HEK293 (cell line): ENCODE measurements at regions not wholly inside any gene's neighbourhood (a gene's known extent, or its start where the extent isn't known, plus 50 kb on each side); places are given as distances from the start of the nearest gene placed in this dataset.

Source experiments
- CTCF ChIA-PET: fragments of 350-600 bp; formaldehyde crosslinking; extraction: SDS; loops from one replicate; lab custom pipeline; 2021; ENCODE audit warnings: antibody characterized with exemption; lab: Yijun Ruan, JAX
- POLR2A ChIA-PET: fragments of 300-600 bp; formaldehyde crosslinking; extraction: SDS; loops from one replicate; lab custom pipeline; 2020; ENCODE audit warnings: antibody characterized with exemption, inconsistent platforms; lab: Yijun Ruan, JAX
- H3K27ac ChIP-seq: fragments of 200-500 bp; sonication (Bioruptor generic); 2 replicates; pipeline ENCODE4 v1.5.1; 2014; ENCODE audit warnings: low read depth, low read length, control low read depth, inconsistent platforms; ENCODE audit errors: extremely low read depth
- H3K36me3 ChIP-seq, 2 experiments: fragments of 200-500 bp in 1 of 2; sonication (Bioruptor generic) in 1 of 2; 1 replicate in 1 of 2; 2 replicates in 1 of 2; pipeline ENCODE4 v1.5.1; 2014 to 2017; ENCODE audit warnings: inconsistent platforms in 2 of 2, low read length in 2 of 2; ENCODE audit not compliant: control insufficient read depth in 2 of 2, insufficient read depth in 1 of 2
- H3K4me1 ChIP-seq: fragments of 200-500 bp; sonication (Bioruptor generic); 2 replicates; pipeline ENCODE4 v1.5.1; 2014; ENCODE audit warnings: mild to moderate bottlenecking, low read length, inconsistent platforms; ENCODE audit not compliant: control insufficient read depth, insufficient read depth
- H3K4me3 ChIP-seq: 2 replicates; pipeline ENCODE4 v1.5.1; 2011; ENCODE audit warnings: low read depth, mild to moderate bottlenecking, control low read depth, low read length, moderate library complexity
- H3K9me3 ChIP-seq: fragments of 200-500 bp; sonication (Bioruptor generic); 2 replicates; pipeline ENCODE4 v1.5.1; 2014; ENCODE audit warnings: low read depth, low read length, inconsistent platforms; ENCODE audit not compliant: control insufficient read depth, insufficient read depth
- CTCF ChIP-seq: fragments of 450-650 bp; formaldehyde crosslinking; IDR thresholded peaks from 2 replicates; pipeline ENCODE4 v1.5.1; 2016; ENCODE audit warnings: missing biosample characterization, missing genetic modification characterization
- MYNN ChIP-seq: fragments of 450-650 bp; formaldehyde crosslinking; IDR thresholded peaks from 2 replicates; pipeline ENCODE4 v1.5.1; 2016; ENCODE audit warnings: missing biosample characterization, missing genetic modification characterization, borderline replicate concordance
- ZBTB44 ChIP-seq: fragments of 450-650 bp; IDR thresholded peaks from 2 replicates; pipeline ENCODE4 v1.5.1; 2018; ENCODE audit warnings: missing biosample characterization, mild to moderate bottlenecking, missing genetic modification characterization
- ZNF280C ChIP-seq: fragments of 450-650 bp; formaldehyde crosslinking; IDR thresholded peaks from 2 replicates; pipeline ENCODE4 v1.5.1; 2016; ENCODE audit warnings: missing biosample characterization, missing genetic modification characterization
- ZNF292 ChIP-seq: fragments of 450-650 bp; formaldehyde crosslinking; IDR thresholded peaks from 2 replicates; pipeline ENCODE4 v1.5.1; 2016; ENCODE audit warnings: low read depth, missing biosample characterization, missing genetic modification characterization, borderline replicate concordance
- ZNF311 ChIP-seq: fragments of 450-650 bp; formaldehyde crosslinking; IDR thresholded peaks from 2 replicates; pipeline ENCODE4 v1.5.1; 2017; ENCODE audit warnings: missing biosample characterization, missing genetic modification characterization, borderline replicate concordance
- ZNF324 ChIP-seq: fragments of 450-650 bp; formaldehyde crosslinking; IDR thresholded peaks from 2 replicates; pipeline ENCODE4 v1.5.1; 2016; ENCODE audit warnings: missing biosample characterization, missing genetic modification characterization
- ZNF488 ChIP-seq: fragments of 450-650 bp; formaldehyde crosslinking; IDR thresholded peaks from 2 replicates; pipeline ENCODE4 v1.5.1; 2016; ENCODE audit warnings: missing biosample characterization, missing genetic modification characterization
- ZNF501 ChIP-seq: fragments of 450-650 bp; formaldehyde crosslinking; IDR thresholded peaks from 2 replicates; pipeline ENCODE4 v1.5.1; 2016; ENCODE audit warnings: missing biosample characterization, missing genetic modification characterization
- ZNF510 ChIP-seq: fragments of 450-650 bp; formaldehyde crosslinking; IDR thresholded peaks from 2 replicates; pipeline ENCODE4 v1.5.1; 2018; ENCODE audit warnings: mild to moderate bottlenecking, missing genetic modification characterization, missing biosample characterization; ENCODE audit not compliant: insufficient replicate concordance
- ZNF518A ChIP-seq: fragments of 450-650 bp; formaldehyde crosslinking; conservative IDR thresholded peaks from 2 replicates; pipeline ENCODE4 v1.5.1; 2016; ENCODE audit warnings: low read depth, missing biosample characterization, missing genetic modification characterization
- ZNF548 ChIP-seq: fragments of 450-650 bp; formaldehyde crosslinking; IDR thresholded peaks from 2 replicates; pipeline ENCODE4 v1.5.1; 2016; ENCODE audit warnings: missing biosample characterization, missing genetic modification characterization
- ZNF701 ChIP-seq: fragments of 450-650 bp; formaldehyde crosslinking; IDR thresholded peaks from 2 replicates; pipeline ENCODE4 v1.5.1; 2016; ENCODE audit warnings: missing biosample characterization, missing genetic modification characterization
- ZSCAN30 ChIP-seq: fragments of 450-650 bp; IDR thresholded peaks from 2 replicates; pipeline ENCODE4 v1.5.1; 2018; ENCODE audit warnings: missing biosample characterization, mild to moderate bottlenecking, missing genetic modification characterization, moderate library complexity

- TF ChIP-seq ZNF488 (tag by site-specific recombination) (no peak), ZNF324 (tag by site-specific recombination) (no peak), ZNF280C (no peak), ZSCAN30 (tag by site-specific recombination) (no peak)
These were observed 132.8 kb upstream of the S100G start (continued) for GRCh38 chrX:16517039-16517605.

GRCh38 chrX:16518131-16518530, 131.8 kb upstream of the S100G start:
- TF ChIP-seq ZBTB44 (tag by site-specific recombination), result no peak
- no peak for TF ChIP-seq CTCF (tag by site-specific recombination)
- TF ChIP-seq ZNF501 (tag by site-specific recombination), result no peak
- TF ChIP-seq ZNF311 (tag by site-specific recombination), result no peak
- no peak for TF ChIP-seq ZNF548 (tag by site-specific recombination)
- no peak for TF ChIP-seq ZNF292 (tag by site-specific recombination)
- TF ChIP-seq ZNF701, result no peak
- no peak overlapping the region for H3K4me3 ChIP-seq
- peaks cover 2% of the 10 kb centered on the region; the same call in 1 of the 2 replicates for H3K9me3 ChIP-seq
- no peaks in the 10 kb centered on the region for H3K4me1 ChIP-seq
- no peaks in the 10 kb centered on the region for H3K36me3 ChIP-seq
- ChIA-PET POLR2A (no interaction called here), CTCF (no interaction called here)
- H3K27ac ChIP-seq, result no peak overlapping the region

- H3K27ac ChIP-seq, result no peak overlapping the region
- no peak for TF ChIP-seq ZNF510 (tag by site-specific recombination)
- TF ChIP-seq ZNF518A, result no peak
- TF ChIP-seq MYNN (tag by site-specific recombination), result no peak
- H3K4me1 ChIP-seq, result no peaks in the 10 kb centered on the region
- peaks cover 6% of the 10 kb centered on the region for H3K9me3 ChIP-seq
- no peaks in the 10 kb centered on the region for H3K36me3 ChIP-seq
- CTCF ChIA-PET, result no interaction called here
- POLR2A ChIA-PET, result no interaction called here
- no peak overlapping the region for H3K4me3 ChIP-seq
These were observed 125.6 kb upstream of the S100G start for GRCh38 chrX:16524316-16524715.
